Neural cell (in vitro differentiated cells): ENCODE measurements at regions not wholly inside any gene's neighbourhood (a gene's known extent, or its start where the extent isn't known, plus 50 kb on each side); places are given as distances from the start of the nearest gene placed in this dataset.

ENCODE experiments used
- H2AFZ ChIP-seq: fragments of 200-600, 300-800 bp; sonication (generic), shearing (Covaris generic); 2 replicates; pipeline ENCODE4 v1.6.0; 2014; ENCODE audit warnings: low read depth, mild to moderate bottlenecking, antibody characterized with exemption, low read length, moderate library complexity
- H3F3A ChIP-seq: fragments of 200-600 bp; shearing (Covaris generic); 2 replicates; pipeline ENCODE4 v1.6.1; 2016; ENCODE audit warnings: mild to moderate bottlenecking, moderate library complexity, mixed read lengths, antibody characterized with exemption, low read length; ENCODE audit not compliant: insufficient read depth, poor library complexity, severe bottlenecking
- H3K27ac ChIP-seq: fragments of 200-600, 300-800 bp; sonication (generic), shearing (Covaris generic); 2 replicates; pipeline ENCODE4 v1.5.1; 2014; ENCODE audit warnings: mild to moderate bottlenecking, low read length, moderate library complexity
- H3K27me3 ChIP-seq: fragments of 300-800, 200-600 bp; sonication (generic), shearing (Covaris generic); 2 replicates; pipeline ENCODE4 v1.6.0; 2014; ENCODE audit warnings: mild to moderate bottlenecking, low read depth, low read length, moderate library complexity; ENCODE audit not compliant: insufficient read depth
- H3K36me3 ChIP-seq: fragments of 300-800, 200-600 bp; sonication (generic), shearing (Covaris generic); 2 replicates; pipeline ENCODE4 v1.5.1; 2014; ENCODE audit warnings: mild to moderate bottlenecking, antibody characterized with exemption, low read length, moderate library complexity; ENCODE audit not compliant: insufficient read depth
- H3K4me2 ChIP-seq: fragments of 300-800, 200-600 bp; sonication (generic), shearing (Covaris generic); 2 replicates; pipeline ENCODE4 v1.6.0; 2014; ENCODE audit warnings: mild to moderate bottlenecking, low read length
- H3K4me3 ChIP-seq: fragments of 300-800, 200-600 bp; sonication (generic), shearing (Covaris generic); 2 replicates; pipeline ENCODE4 v1.5.1; 2014; ENCODE audit warnings: mild to moderate bottlenecking, low read length, moderate library complexity
- H3K79me2 ChIP-seq: fragments of 200-600 bp; shearing (Covaris generic); replicated peaks from 2 replicates; pipeline ENCODE4 v1.6.0; 2014; ENCODE audit warnings: mild to moderate bottlenecking, low read length, moderate library complexity; ENCODE audit not compliant: insufficient read depth
- H3K9ac ChIP-seq: fragments of 300-800, 200-600 bp; sonication (generic), shearing (Covaris generic); 2 replicates; pipeline ENCODE4 v1.6.1; 2016; ENCODE audit warnings: mild to moderate bottlenecking, low read length, mixed read lengths
- H3K9me2 ChIP-seq: fragments of 200-600 bp; shearing (Covaris generic); 2 replicates; pipeline ENCODE4 v1.6.1; 2016; ENCODE audit warnings: mild to moderate bottlenecking, low read length, mixed read lengths; ENCODE audit not compliant: insufficient read depth
- H3K9me3 ChIP-seq: fragments of 200-600, 300-800 bp; sonication (generic), shearing (Covaris generic); 2 replicates; pipeline ENCODE4 v1.6.1; 2016; ENCODE audit warnings: mild to moderate bottlenecking, mixed run types, low read length, moderate library complexity, mixed read lengths
- H4K20me1 ChIP-seq: fragments of 200-600 bp; shearing (Covaris generic); 2 replicates; pipeline ENCODE4 v1.6.1; 2016; ENCODE audit warnings: mild to moderate bottlenecking, mixed run types; ENCODE audit not compliant: insufficient read depth
- EP300 ChIP-seq: fragments of 450-650 bp; conservative IDR thresholded peaks from 2 replicates; pipeline ENCODE4 v1.6.1; 2014; ENCODE audit warnings: antibody characterized with exemption, mild to moderate bottlenecking, moderate library complexity; ENCODE audit not compliant: poor library complexity, severe bottlenecking
- EZH2 ChIP-seq: fragments of 200-600, 300-800 bp; shearing (Covaris generic), sonication (generic); IDR thresholded peaks from 2 replicates; pipeline ENCODE4 v1.6.1; 2014; ENCODE audit warnings: antibody characterized with exemption, low read length, borderline replicate concordance, mild to moderate bottlenecking; ENCODE audit not compliant: insufficient read depth, poor library complexity, severe bottlenecking
- MXI1 ChIP-seq: fragments of 450-650 bp; conservative IDR thresholded peaks from 2 replicates; pipeline ENCODE4 v1.6.1; 2014; ENCODE audit warnings: antibody characterized with exemption, mild to moderate bottlenecking; ENCODE audit not compliant: poor library complexity, severe bottlenecking
- POLR2AphosphoS5 ChIP-seq: IDR thresholded peaks from 2 replicates; pipeline ENCODE4 v1.6.1; 2012
- RAD21 ChIP-seq: fragments of 450-650 bp; conservative IDR thresholded peaks from 2 replicates; pipeline ENCODE4 v1.6.1; 2014; ENCODE audit warnings: antibody characterized with exemption, mild to moderate bottlenecking, moderate library complexity
- SMC3 ChIP-seq: fragments of 450-650 bp; conservative IDR thresholded peaks from 2 replicates; pipeline ENCODE4 v1.6.1; 2014; ENCODE audit warnings: antibody characterized with exemption, mild to moderate bottlenecking, moderate library complexity; ENCODE audit not compliant: poor library complexity
- TAF1 ChIP-seq: IDR thresholded peaks from 2 replicates; pipeline ENCODE4 v1.6.1; 2012; ENCODE audit warnings: low read depth
- TF ChIP-seq, protein P1 (sequence below): IDR thresholded peaks from 2 replicates; pipeline ENCODE4 v1.6.1; 2012; ENCODE audit warnings: borderline replicate concordance
- TF ChIP-seq, protein P2 (sequence below): fragments of 450-650 bp; IDR thresholded peaks from 2 replicates; pipeline ENCODE4 v1.5.1; 2014; ENCODE audit warnings: antibody characterized with exemption, mild to moderate bottlenecking, moderate library complexity; ENCODE audit not compliant: poor library complexity, severe bottlenecking

DNA sequence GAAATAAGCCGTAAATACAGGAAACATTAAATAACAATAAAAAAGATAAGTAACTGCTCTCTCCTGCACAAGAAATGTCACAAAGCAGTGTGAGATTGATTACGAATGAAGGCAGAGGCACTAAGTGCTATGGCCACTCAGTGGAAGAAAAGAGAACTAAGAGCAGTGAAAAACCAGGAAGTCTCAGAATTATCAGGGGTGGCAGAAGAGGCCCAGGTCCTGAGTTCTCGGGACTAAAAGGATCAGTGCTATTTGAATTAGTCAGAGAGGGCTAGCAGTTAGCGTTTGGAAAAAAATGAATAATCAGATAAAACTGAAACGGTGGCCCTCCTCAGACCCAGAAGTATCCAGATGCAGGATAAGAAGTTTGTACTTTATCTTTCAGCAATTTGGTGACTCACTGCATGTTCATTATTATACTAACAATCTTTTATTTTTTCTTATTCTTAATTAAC lies 367.1 kb downstream of the ZEB2 start:
- Histone ChIP-seq H3K9ac (no peak overlapping the region), H2AFZ (no peak overlapping the region), H3K9me2 (no peaks in the 10 kb centered on the region), H4K20me1 (no peaks in the 10 kb centered on the region), H3K4me2 (no peak overlapping the region), H3K27me3 (no peaks in the 10 kb centered on the region), H3K4me3 (no peak overlapping the region), H3K36me3 (no peaks in the 10 kb centered on the region), H3K79me2 (no peaks in the 10 kb centered on the region), H3K27ac (no peak overlapping the region), H3K9me3 (no peaks in the 10 kb centered on the region), H3F3A (no peaks in the 10 kb centered on the region)
- TF ChIP-seq, protein P1, sequence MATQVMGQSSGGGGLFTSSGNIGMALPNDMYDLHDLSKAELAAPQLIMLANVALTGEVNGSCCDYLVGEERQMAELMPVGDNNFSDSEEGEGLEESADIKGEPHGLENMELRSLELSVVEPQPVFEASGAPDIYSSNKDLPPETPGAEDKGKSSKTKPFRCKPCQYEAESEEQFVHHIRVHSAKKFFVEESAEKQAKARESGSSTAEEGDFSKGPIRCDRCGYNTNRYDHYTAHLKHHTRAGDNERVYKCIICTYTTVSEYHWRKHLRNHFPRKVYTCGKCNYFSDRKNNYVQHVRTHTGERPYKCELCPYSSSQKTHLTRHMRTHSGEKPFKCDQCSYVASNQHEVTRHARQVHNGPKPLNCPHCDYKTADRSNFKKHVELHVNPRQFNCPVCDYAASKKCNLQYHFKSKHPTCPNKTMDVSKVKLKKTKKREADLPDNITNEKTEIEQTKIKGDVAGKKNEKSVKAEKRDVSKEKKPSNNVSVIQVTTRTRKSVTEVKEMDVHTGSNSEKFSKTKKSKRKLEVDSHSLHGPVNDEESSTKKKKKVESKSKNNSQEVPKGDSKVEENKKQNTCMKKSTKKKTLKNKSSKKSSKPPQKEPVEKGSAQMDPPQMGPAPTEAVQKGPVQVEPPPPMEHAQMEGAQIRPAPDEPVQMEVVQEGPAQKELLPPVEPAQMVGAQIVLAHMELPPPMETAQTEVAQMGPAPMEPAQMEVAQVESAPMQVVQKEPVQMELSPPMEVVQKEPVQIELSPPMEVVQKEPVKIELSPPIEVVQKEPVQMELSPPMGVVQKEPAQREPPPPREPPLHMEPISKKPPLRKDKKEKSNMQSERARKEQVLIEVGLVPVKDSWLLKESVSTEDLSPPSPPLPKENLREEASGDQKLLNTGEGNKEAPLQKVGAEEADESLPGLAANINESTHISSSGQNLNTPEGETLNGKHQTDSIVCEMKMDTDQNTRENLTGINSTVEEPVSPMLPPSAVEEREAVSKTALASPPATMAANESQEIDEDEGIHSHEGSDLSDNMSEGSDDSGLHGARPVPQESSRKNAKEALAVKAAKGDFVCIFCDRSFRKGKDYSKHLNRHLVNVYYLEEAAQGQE, result no peak
- TF ChIP-seq, protein P2, sequence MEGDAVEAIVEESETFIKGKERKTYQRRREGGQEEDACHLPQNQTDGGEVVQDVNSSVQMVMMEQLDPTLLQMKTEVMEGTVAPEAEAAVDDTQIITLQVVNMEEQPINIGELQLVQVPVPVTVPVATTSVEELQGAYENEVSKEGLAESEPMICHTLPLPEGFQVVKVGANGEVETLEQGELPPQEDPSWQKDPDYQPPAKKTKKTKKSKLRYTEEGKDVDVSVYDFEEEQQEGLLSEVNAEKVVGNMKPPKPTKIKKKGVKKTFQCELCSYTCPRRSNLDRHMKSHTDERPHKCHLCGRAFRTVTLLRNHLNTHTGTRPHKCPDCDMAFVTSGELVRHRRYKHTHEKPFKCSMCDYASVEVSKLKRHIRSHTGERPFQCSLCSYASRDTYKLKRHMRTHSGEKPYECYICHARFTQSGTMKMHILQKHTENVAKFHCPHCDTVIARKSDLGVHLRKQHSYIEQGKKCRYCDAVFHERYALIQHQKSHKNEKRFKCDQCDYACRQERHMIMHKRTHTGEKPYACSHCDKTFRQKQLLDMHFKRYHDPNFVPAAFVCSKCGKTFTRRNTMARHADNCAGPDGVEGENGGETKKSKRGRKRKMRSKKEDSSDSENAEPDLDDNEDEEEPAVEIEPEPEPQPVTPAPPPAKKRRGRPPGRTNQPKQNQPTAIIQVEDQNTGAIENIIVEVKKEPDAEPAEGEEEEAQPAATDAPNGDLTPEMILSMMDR, result no peak
- no peak for TF ChIP-seq MXI1
- peak; percentile 29 for TF ChIP-seq RAD21
- no peak for TF ChIP-seq EZH2
- TF ChIP-seq EP300, result peak; percentile 9
- no peak for TF ChIP-seq TAF1
- TF ChIP-seq SMC3, result peak; percentile 13
- TF ChIP-seq POLR2AphosphoS5, result peak; percentile 50

DNA sequence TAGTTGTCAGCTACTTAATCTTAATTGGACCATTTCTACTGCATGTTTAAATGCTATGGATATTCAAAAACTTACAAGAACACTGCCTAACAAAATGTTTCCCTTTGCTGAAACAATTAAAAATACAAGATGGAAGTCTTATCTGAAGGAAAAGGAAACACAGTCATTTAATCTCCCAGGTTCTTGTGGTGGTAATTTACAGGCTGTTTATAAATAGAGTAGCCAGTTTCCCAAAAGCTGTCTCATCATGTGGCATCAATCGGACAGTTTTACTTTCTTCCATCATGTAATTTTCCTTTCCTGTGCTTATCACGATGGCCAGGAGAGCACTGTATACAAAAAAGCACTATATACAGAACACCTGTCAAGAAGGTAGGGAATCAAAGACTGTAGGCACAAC lies 368.1 kb downstream of the ZEB2 start:
- no peaks in the 10 kb centered on the region for H3F3A ChIP-seq
- no peaks in the 10 kb centered on the region for H3K27me3 ChIP-seq
- no peak overlapping the region for H3K27ac ChIP-seq
- H4K20me1 ChIP-seq, result no peaks in the 10 kb centered on the region
- H3K79me2 ChIP-seq, result no peaks in the 10 kb centered on the region
- no peaks in the 10 kb centered on the region for H3K36me3 ChIP-seq
- H3K9ac ChIP-seq, result no peak overlapping the region
- no peak overlapping the region for H3K4me3 ChIP-seq
- TF ChIP-seq SMC3 (no peak), TAF1 (no peak), POLR2AphosphoS5 (peak; percentile 52), EZH2 (no peak), RAD21 (no peak), MXI1 (no peak), EP300 (peak; percentile 26)
- TF ChIP-seq, protein P2, result no peak
- TF ChIP-seq, protein P1, result peak; percentile 24
- no peaks in the 10 kb centered on the region for H3K9me3 ChIP-seq
- H2AFZ ChIP-seq, result no peak overlapping the region
- H3K9me2 ChIP-seq, result no peaks in the 10 kb centered on the region
- no peak overlapping the region for H3K4me2 ChIP-seq
